OCI-LY3 (cell line): ENCODE measurements at regions not wholly inside any gene's neighbourhood (a gene's known extent, or its start where the extent isn't known, plus 50 kb on each side); places are given as distances from the start of the nearest gene placed in this dataset.

Experiments used
- CTCF ChIP-seq: fragments of 200-600, 300-600 bp; sonication (generic); IDR thresholded peaks from 2 replicates; pipeline ENCODE4 v1.5.1; 2014; ENCODE audit warnings: antibody characterized with exemption, low read length, low read depth
- EZH2phosphoT487 ChIP-seq: fragments of 200-600 bp; shearing (Covaris generic); IDR thresholded peaks from 2 replicates; pipeline ENCODE4 v1.6.1; 2018; ENCODE audit warnings: antibody characterized with exemption, mixed run types, low read depth

- no peak for TF ChIP-seq CTCF
- TF ChIP-seq EZH2phosphoT487: no peak
Observed at GRCh38 chr3:78516937-78517336, 1250.9 kb downstream of the ROBO1 start.
